Mesothelial cell of epicardium (in vitro differentiated cells): ENCODE measurements at regions not wholly inside any gene's neighbourhood (a gene's known extent, or its start where the extent isn't known, plus 50 kb on each side); places are given as distances from the start of the nearest gene placed in this dataset.
"Not testable (repeated sequence)": the region's sequence is repeated elsewhere in the genome, so short reads cannot be mapped to it uniquely, and the experiment has no call there.

Experiments used
- DNase-seq, 2 experiments: peaks; one replicate each; pipeline ENCODE4 v3.0.0; 2021; ENCODE audit warnings: low spot score in 2 of 2; ENCODE audit not compliant: unreplicated experiment in 2 of 2
- H3K27ac Mint-ChIP-seq: 2 replicates; pipeline ENCODE4 v1.8.0; 2021; ENCODE audit warnings: mixed read lengths
- H3K27me3 Mint-ChIP-seq: 2 replicates; pipeline ENCODE4 v1.8.0; 2021; ENCODE audit warnings: low read depth, mixed read lengths
- H3K36me3 Mint-ChIP-seq: 2 replicates; pipeline ENCODE4 v1.8.0; 2021; ENCODE audit warnings: mixed read lengths
- H3K4me1 Mint-ChIP-seq: 2 replicates; pipeline ENCODE4 v1.8.0; 2021; ENCODE audit warnings: mixed read lengths
- H3K4me3 Mint-ChIP-seq: 2 replicates; pipeline ENCODE4 v1.8.0; 2021; ENCODE audit warnings: mild to moderate bottlenecking, moderate library complexity, mixed read lengths
- H3K9me3 Mint-ChIP-seq: 2 replicates; pipeline ENCODE4 v1.8.0; 2021; ENCODE audit warnings: mixed read lengths
- TF ChIP-seq, protein P1 (sequence below): fragments of 200-600 bp; sonication (generic); IDR thresholded peaks from one replicate; pipeline ENCODE4 v1.5.0; 2021; ENCODE audit warnings: antibody characterized with exemption; ENCODE audit not compliant: unreplicated experiment

DNA sequence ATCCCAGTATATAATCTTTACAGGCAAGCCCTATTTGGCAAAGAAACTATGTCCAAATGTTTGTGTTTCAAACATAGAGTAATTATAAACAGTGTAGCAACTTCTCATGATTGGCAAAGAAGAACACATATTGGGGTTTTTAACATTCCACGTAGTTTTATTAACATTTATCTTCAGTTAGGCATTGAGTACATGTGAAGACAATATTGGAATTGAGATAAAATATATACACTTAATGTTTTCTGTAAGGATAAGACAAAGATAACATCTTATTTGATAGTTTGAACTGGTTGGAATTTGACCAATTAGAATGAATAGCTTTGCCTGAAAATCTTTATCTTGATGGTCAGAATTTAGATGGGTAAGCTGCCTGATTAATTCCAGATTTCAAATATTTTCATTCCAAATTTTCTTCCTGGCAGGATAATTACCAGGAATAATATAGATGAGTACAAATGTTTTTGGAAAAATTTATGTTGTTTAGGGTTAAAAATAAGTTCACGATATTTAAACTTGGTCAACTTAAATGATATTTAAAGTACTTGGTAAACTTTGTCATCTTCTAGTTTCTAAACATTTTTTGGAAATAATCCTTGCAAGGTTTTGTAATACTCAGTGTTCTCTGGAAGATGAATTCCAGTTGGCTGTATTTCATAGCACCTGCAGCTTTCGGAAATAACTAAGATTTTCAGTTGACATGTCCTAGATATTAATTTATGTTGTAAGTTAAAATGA lies 536.5 kb upstream of the SPRY2 start:
- TF ChIP-seq, protein P1, sequence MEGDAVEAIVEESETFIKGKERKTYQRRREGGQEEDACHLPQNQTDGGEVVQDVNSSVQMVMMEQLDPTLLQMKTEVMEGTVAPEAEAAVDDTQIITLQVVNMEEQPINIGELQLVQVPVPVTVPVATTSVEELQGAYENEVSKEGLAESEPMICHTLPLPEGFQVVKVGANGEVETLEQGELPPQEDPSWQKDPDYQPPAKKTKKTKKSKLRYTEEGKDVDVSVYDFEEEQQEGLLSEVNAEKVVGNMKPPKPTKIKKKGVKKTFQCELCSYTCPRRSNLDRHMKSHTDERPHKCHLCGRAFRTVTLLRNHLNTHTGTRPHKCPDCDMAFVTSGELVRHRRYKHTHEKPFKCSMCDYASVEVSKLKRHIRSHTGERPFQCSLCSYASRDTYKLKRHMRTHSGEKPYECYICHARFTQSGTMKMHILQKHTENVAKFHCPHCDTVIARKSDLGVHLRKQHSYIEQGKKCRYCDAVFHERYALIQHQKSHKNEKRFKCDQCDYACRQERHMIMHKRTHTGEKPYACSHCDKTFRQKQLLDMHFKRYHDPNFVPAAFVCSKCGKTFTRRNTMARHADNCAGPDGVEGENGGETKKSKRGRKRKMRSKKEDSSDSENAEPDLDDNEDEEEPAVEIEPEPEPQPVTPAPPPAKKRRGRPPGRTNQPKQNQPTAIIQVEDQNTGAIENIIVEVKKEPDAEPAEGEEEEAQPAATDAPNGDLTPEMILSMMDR = no peak
- Mint-ChIP-seq H3K4me3 (no peak overlapping the region), H3K27ac (peak overlapping the region; percentile 9), H3K36me3 (no peaks in the 10 kb centered on the region), H3K4me1 (peaks cover 62% of the 10 kb centered on the region), H3K9me3 (no peaks in the 10 kb centered on the region), H3K27me3 (no peaks in the 10 kb centered on the region)
- DNase-seq = no peak

DNA sequence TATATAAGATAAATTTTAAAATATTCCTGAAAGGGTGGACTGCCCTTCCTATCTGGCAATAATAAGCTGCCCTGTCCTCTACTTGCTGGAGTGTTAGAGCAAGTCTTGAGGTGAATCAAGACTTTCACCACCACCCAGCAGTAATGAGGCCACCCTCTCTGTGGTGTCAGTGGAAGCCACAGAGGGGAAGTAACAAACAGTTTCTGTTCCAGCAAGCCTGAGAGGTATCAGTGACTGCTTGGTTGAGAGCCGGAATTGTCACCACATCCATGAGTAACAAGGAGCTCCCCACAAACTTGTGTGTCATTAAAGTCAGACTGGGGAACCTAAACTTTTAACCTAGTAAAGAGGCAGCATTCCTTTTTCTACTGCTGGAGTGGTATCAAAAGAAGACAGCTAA lies 532.7 kb upstream of the SPRY2 start:
- no peak overlapping the region for H3K27ac Mint-ChIP-seq

DNA sequence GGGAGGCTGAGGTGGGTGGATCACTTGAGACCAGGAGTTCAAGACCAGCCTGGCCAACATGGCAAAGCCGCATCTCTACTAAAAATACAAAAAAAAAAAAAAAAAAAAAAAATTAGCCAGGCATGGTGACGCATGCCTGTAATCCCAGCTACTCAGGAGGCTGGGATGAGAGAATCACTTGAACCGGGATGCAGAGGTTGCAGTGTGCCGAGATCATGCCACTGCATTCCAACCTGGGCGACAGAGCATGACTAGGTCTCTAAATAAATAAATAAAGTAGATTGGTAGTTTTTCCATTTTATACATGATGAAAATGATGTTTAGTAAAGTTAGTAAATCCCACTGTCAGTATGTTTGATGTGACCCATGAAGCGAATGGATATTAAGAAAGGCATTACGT lies 531.0 kb upstream of the SPRY2 start:
- H3K4me3 Mint-ChIP-seq, DNase-seq, H3K9me3 Mint-ChIP-seq, H3K27ac Mint-ChIP-seq, H3K36me3 Mint-ChIP-seq, H3K27me3 Mint-ChIP-seq: not testable (repeated sequence)
- H3K4me1 Mint-ChIP-seq = peaks cover 31% of the 10 kb centered on the region

More for the DNA sequence above, 532.7 kb upstream of the SPRY2 start:
- no peaks in the 10 kb centered on the region for H3K36me3 Mint-ChIP-seq
- no peak for DNase-seq
- H3K4me3 Mint-ChIP-seq = no peak overlapping the region
- no peaks in the 10 kb centered on the region for H3K27me3 Mint-ChIP-seq
- peaks cover 39% of the 10 kb centered on the region for H3K4me1 Mint-ChIP-seq
- TF ChIP-seq, protein P1 = no peak
- H3K9me3 Mint-ChIP-seq = no peaks in the 10 kb centered on the region

DNA sequence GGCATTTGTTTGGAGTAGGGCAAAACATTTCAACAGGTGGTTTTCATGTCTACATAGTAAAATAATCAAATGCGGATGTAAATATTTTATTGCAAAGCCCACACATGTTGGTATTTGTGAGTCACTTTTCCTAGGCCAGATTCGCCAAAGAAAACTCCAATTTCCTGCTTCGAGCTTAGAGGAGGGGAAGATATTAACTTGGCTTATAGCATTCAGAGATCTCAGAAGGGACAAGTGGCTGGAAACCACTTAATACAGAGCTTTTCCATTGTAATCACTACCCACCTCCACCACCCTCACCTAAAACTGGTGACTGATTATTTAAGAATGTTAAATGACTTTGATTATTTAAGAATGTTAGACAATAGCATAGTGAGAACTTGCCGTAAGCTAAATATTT lies 530.6 kb upstream of the SPRY2 start:
- Mint-ChIP-seq H3K36me3 (no peaks in the 10 kb centered on the region), H3K27ac (no peak overlapping the region), H3K9me3 (no peaks in the 10 kb centered on the region), H3K4me1 (peaks cover 31% of the 10 kb centered on the region), H3K27me3 (no peaks in the 10 kb centered on the region), H3K4me3 (no peak overlapping the region)
- TF ChIP-seq, protein P1 = no peak
- DNase-seq = no peak

DNA sequence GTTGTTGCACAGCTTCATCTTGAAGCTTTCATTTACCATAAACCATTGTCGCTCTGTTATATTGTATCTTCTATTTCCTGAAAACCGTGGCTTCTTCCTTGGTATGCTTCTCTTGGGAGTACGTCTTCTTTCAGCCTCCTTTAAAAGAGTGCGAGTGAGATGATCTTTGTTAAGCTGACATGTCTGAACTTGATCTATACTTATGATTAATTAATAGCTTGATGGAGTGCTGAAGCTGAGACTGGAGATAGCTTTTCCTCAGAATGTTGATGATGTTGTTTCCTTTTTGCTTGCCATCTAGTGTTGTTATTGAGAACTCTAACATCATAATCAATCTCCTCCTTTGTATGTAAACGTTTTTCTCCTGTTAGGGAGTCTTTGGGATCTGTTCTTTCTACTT lies 529.3 kb upstream of the SPRY2 start:
- Mint-ChIP-seq H3K27me3 (no peaks in the 10 kb centered on the region), H3K36me3 (no peaks in the 10 kb centered on the region), H3K4me3 (no peak overlapping the region), H3K27ac (no peak overlapping the region), H3K4me1 (peaks cover 30% of the 10 kb centered on the region), H3K9me3 (no peaks in the 10 kb centered on the region)
- TF ChIP-seq, protein P1 = no peak
- no peak for DNase-seq

DNA sequence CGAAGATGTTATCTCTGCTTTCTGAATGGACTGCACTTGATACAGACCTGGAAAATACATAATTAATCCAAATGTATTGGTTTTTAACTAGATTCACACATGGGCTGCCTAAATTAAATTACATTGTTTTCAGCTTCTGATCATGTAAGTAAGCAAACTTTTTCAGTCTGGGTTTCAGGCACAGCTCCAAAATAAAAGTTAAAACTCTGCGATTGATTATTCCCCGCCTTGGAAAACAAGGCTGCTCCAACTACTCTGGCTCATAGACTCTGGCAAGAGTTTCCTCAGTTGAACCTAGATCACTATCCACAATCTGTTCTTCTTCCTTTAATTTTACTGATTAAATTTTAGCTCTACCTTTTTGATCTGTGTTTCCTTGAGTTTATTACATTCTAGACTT lies 526.0 kb upstream of the SPRY2 start:
- no peak overlapping the region for H3K4me3 Mint-ChIP-seq
- H3K9me3 Mint-ChIP-seq = no peaks in the 10 kb centered on the region
- no peak for DNase-seq
- TF ChIP-seq, protein P1 = no peak
- H3K27me3 Mint-ChIP-seq = no peaks in the 10 kb centered on the region
- peak overlapping the region; percentile 0 for H3K27ac Mint-ChIP-seq
- no peaks in the 10 kb centered on the region for H3K36me3 Mint-ChIP-seq
- H3K4me1 Mint-ChIP-seq = peaks cover 24% of the 10 kb centered on the region
